Upper lobe of left lung (tissue), 4 donors: ENCODE measurements at regions not wholly inside any gene's neighbourhood (a gene's known extent, or its start where the extent isn't known, plus 50 kb on each side); places are given as distances from the start of the nearest gene placed in this dataset.

Experiments used
- EP300 ChIP-seq, 4 donors: sonication (generic); formaldehyde crosslinking; IDR thresholded peaks; one replicate each; pipeline ENCODE4 v1.5.1; 2017; ENCODE audit warnings: antibody characterized with exemption in 4 of 4, control low read depth in 2 of 4
- POLR2AphosphoS5 ChIP-seq, 2 donors: sonication (generic); formaldehyde crosslinking; IDR thresholded peaks; one replicate each; pipeline ENCODE4 v1.5.1; 2017; ENCODE audit warnings: antibody characterized with exemption in 2 of 2

DNA sequence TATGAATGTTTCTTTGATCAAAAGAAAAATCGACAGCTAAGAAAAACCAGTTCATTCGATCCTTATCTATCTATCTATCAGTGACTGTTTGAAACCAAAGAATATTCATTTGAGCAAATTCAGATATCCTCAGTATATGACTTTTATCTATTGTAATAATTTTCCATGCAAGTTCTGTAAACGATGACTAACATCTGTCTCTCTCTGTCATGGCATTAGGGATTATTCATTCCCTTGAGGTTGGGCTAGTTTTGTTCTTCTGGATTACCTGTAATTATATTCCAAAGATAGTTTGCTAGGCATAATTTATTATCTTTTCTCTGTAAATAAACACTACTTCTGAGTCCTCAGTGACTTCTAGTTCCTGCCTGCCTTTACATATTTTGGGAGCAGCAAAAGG lies 497.7 kb upstream of the CDH11 start:
- TF ChIP-seq EP300 (IDR thresholded peaks at IDR 0.05): no peak
- TF ChIP-seq POLR2AphosphoS5 (IDR thresholded peaks at IDR 0.05): no peak
